ENCODE measurements at regions not wholly inside any gene's neighbourhood (a gene's known extent, or its start where the extent isn't known, plus 50 kb on each side); places are given as distances from the start of the nearest gene placed in this dataset.

GRCh38 chr18:59038295-59039039 is 101.2 kb upstream of the SEC11C start:
- TF ChIP-seq POLR2A (IDR thresholded peaks at IDR 0.05; ENCODE audit: low read depth, low read length), result no peak
- TF ChIP-seq, protein P1, sequence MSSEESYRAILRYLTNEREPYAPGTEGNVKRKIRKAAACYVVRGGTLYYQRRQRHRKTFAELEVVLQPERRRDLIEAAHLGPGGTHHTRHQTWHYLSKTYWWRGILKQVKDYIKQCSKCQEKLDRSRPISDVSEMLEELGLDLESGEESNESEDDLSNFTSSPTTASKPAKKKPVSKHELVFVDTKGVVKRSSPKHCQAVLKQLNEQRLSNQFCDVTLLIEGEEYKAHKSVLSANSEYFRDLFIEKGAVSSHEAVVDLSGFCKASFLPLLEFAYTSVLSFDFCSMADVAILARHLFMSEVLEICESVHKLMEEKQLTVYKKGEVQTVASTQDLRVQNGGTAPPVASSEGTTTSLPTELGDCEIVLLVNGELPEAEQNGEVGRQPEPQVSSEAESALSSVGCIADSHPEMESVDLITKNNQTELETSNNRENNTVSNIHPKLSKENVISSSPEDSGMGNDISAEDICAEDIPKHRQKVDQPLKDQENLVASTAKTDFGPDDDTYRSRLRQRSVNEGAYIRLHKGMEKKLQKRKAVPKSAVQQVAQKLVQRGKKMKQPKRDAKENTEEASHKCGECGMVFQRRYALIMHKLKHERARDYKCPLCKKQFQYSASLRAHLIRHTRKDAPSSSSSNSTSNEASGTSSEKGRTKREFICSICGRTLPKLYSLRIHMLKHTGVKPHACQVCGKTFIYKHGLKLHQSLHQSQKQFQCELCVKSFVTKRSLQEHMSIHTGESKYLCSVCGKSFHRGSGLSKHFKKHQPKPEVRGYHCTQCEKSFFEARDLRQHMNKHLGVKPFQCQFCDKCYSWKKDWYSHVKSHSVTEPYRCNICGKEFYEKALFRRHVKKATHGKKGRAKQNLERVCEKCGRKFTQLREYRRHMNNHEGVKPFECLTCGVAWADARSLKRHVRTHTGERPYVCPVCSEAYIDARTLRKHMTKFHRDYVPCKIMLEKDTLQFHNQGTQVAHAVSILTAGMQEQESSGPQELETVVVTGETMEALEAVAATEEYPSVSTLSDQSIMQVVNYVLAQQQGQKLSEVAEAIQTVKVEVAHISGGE (CRISPR knock-in tag; IDR thresholded peaks at IDR 0.05), result no peak
- TF ChIP-seq FOXK2 (IDR thresholded peaks at IDR 0.05), result no peak
- TF ChIP-seq SIX5 (IDR thresholded peaks at IDR 0.05; ENCODE audit: low read depth, low read length, severe bottlenecking), result no peak
- TF ChIP-seq, protein P2, sequence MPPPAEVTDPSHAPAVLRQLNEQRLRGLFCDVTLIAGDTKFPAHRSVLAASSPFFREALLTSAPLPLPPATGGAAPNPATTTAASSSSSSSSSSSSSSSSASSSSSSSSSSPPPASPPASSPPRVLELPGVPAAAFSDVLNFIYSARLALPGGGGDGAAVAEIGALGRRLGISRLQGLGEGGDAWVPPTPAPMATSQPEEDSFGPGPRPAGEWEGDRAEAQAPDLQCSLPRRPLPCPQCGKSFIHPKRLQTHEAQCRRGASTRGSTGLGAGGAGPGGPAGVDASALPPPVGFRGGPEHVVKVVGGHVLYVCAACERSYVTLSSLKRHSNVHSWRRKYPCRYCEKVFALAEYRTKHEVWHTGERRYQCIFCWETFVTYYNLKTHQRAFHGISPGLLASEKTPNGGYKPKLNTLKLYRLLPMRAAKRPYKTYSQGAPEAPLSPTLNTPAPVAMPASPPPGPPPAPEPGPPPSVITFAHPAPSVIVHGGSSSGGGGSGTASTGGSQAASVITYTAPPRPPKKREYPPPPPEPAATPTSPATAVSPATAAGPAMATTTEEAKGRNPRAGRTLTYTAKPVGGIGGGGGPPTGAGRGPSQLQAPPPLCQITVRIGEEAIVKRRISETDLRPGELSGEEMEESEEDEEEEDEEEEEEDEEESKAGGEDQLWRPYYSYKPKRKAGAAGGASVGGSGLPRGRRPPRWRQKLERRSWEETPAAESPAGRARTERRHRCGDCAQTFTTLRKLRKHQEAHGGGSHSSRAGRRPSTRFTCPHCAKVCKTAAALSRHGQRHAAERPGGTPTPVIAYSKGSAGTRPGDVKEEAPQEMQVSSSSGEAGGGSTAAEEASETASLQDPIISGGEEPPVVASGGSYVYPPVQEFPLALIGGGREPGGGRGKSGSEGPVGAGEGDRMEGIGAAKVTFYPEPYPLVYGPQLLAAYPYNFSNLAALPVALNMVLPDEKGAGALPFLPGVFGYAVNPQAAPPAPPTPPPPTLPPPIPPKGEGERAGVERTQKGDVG (CRISPR knock-in tag; IDR thresholded peaks at IDR 0.05), result no peak
- TF ChIP-seq, protein P3, sequence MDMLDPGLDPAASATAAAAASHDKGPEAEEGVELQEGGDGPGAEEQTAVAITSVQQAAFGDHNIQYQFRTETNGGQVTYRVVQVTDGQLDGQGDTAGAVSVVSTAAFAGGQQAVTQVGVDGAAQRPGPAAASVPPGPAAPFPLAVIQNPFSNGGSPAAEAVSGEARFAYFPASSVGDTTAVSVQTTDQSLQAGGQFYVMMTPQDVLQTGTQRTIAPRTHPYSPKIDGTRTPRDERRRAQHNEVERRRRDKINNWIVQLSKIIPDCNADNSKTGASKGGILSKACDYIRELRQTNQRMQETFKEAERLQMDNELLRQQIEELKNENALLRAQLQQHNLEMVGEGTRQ (IDR thresholded peaks at IDR 0.05; ENCODE audit: borderline replicate concordance, low read depth, low read length), result no peak
- TF ChIP-seq CREB1 (IDR thresholded peaks at IDR 0.05; ENCODE audit: low read depth), result no peak
- no peak for TF ChIP-seq REST (IDR thresholded peaks at IDR 0.05; ENCODE audit: low read depth, low read length)
- no peak for TF ChIP-seq POLR2AphosphoS5 (IDR thresholded peaks at IDR 0.05; ENCODE audit: low read length)
- no peak for TF ChIP-seq NR2C2 (IDR thresholded peaks at IDR 0.05; ENCODE audit: borderline replicate concordance, control insufficient read depth, insufficient read length, low read depth)
- no peak for TF ChIP-seq ZNF24 (IDR thresholded peaks at IDR 0.05)
- TF ChIP-seq EP300 (IDR thresholded peaks at IDR 0.05; ENCODE audit: borderline replicate concordance in 1 of 2, control insufficient read depth in 1 of 2, low read depth in 2 of 2, low read length in 2 of 2), result no peak
